ENCODE measurements at regions not wholly inside any gene's neighbourhood (a gene's known extent, or its start where the extent isn't known, plus 50 kb on each side); places are given as distances from the start of the nearest gene placed in this dataset.
A peak's percentile ranks its signal among the peaks of the same experiment; 100 is the strongest.
"Not testable (repeated sequence)": the region's sequence is repeated elsewhere in the genome, so short reads cannot be mapped to it uniquely, and the experiment has no call there.

DNA sequence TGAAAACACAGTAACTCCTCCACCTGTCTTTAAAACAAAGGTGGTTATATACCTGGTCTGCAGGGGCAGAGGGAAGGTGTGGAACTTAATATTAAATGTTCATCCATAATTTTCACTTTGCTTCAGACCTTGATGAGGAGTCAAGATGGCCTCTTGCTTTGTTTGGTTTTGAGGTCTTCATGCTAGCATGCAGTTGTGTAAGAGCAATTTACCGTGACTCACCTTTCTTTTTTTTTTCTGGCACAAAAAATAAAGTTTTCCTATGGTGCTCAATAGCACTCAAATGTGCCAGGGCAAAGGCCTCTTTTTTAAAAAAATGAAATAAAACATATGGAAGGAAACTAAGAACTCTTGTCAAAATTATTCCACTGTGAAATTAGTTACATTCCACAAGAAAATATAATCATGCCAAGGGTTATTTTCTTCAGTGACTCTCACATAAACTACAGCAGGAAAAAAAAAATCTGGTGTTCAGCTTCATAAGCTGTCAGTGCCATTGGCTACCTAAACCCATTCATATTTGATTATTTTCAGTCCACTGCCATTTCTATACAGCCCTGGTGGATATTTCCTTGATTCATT lies 128.2 kb downstream of the SLC7A11 start:
- Histone ChIP-seq H3K27me3 (replicated peaks) (no peaks in the 10 kb centered on the region), H3K4me3 (ENCODE audit: low read depth, low read length) (no peak overlapping the region), H3K36me3 (replicated peaks) (no peaks in the 10 kb centered on the region), H3K27ac (no peak overlapping the region)
- TF ChIP-seq, protein P1, sequence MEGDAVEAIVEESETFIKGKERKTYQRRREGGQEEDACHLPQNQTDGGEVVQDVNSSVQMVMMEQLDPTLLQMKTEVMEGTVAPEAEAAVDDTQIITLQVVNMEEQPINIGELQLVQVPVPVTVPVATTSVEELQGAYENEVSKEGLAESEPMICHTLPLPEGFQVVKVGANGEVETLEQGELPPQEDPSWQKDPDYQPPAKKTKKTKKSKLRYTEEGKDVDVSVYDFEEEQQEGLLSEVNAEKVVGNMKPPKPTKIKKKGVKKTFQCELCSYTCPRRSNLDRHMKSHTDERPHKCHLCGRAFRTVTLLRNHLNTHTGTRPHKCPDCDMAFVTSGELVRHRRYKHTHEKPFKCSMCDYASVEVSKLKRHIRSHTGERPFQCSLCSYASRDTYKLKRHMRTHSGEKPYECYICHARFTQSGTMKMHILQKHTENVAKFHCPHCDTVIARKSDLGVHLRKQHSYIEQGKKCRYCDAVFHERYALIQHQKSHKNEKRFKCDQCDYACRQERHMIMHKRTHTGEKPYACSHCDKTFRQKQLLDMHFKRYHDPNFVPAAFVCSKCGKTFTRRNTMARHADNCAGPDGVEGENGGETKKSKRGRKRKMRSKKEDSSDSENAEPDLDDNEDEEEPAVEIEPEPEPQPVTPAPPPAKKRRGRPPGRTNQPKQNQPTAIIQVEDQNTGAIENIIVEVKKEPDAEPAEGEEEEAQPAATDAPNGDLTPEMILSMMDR (IDR thresholded peaks at IDR 0.05; ENCODE audit: low read depth, low read length, missing control alignments) = no peak
- in situ Hi-C loops (cut with HindIII; ENCODE audit: low pct_ligation_motif_present, low sequenced_read_pairs) = no loop called here
- DNase-seq = no peak

GRCh38 chr4:138112890-138113289 lies 129.3 kb downstream of the SLC7A11 start:
- H3K27ac ChIP-seq; H3K36me3 ChIP-seq (replicated peaks); in situ Hi-C loops (cut with HindIII; ENCODE audit: low pct_ligation_motif_present, low sequenced_read_pairs); DNase-seq; H3K4me3 ChIP-seq (ENCODE audit: low read depth, low read length); H3K27me3 ChIP-seq (replicated peaks): not testable (repeated sequence)

GRCh38 chr4:138112389-138112788 lies 129.8 kb downstream of the SLC7A11 start:
- Histone ChIP-seq H3K4me3 (ENCODE audit: low read depth, low read length) (no peak overlapping the region), H3K27me3 (replicated peaks) (no peaks in the 10 kb centered on the region), H3K36me3 (replicated peaks) (no peaks in the 10 kb centered on the region), H3K27ac (no peak overlapping the region)
- no peak for DNase-seq
- TF ChIP-seq, protein P1 (IDR thresholded peaks at IDR 0.05; ENCODE audit: low read depth, low read length, missing control alignments) = no peak
- in situ Hi-C loops (cut with HindIII; ENCODE audit: low pct_ligation_motif_present, low sequenced_read_pairs) = no loop called here

DNA sequence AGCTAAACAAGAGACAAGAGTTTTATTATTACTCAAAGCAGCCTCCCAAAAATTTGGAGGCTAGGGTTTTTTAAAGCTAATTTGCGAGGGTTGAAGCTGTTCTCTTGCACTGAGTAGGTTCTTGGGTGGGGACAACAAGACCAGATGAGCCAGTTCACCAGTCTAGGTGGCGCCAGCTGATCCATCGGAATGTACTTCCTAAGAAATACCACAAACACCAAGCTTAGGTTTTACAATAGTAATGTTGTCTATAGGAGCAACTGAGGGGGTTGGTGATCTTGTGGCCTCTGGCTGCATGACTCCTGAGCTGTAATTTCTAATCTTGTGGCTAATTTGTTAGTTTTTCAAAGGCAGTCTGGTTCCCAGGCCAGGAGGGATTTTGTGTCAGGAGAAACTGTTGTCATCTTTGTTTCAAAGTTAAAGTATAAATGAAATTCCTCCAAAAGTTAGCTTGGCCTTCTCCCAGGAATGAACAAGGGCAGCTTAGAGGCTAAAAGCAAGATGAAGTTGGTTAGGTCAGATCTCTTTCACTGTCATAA lies 130.6 kb downstream of the SLC7A11 start:
- TF ChIP-seq, protein P1 (IDR thresholded peaks at IDR 0.05; ENCODE audit: low read depth, low read length, missing control alignments) = no peak
- Histone ChIP-seq H3K27me3 (replicated peaks) (no peaks in the 10 kb centered on the region), H3K36me3 (replicated peaks) (no peaks in the 10 kb centered on the region), H3K27ac (peak overlapping the region; percentile 37), H3K4me3 (ENCODE audit: low read depth, low read length) (no peak overlapping the region)
- in situ Hi-C loops (cut with HindIII; ENCODE audit: low pct_ligation_motif_present, low sequenced_read_pairs) = no loop called here
- peak; percentile 34 for DNase-seq

DNA sequence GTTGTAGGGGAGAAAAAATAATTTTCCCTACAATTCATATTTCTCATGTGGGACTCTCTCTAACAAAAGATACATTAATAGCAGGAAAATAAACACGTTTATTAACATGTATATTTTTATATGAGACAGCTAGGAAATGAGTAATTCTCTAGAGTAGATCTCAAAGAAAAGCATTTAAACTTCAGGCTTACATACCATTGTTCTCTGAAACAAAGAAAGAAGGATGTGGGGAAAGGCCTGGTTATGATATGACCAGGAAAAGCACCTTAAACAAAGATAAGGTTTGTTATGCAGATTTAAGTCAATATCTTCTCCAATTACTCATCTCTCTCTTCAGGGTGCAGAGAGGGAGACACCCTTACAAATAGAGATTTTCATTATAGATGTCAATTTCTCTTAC lies 131.3 kb downstream of the SLC7A11 start:
- no peaks in the 10 kb centered on the region for H3K36me3 ChIP-seq (replicated peaks)
- TF ChIP-seq, protein P1 (IDR thresholded peaks at IDR 0.05; ENCODE audit: low read depth, low read length, missing control alignments) = no peak
- no peaks in the 10 kb centered on the region for H3K27me3 ChIP-seq (replicated peaks)
- H3K4me3 ChIP-seq (ENCODE audit: low read depth, low read length) = no peak overlapping the region
- in situ Hi-C loops (cut with HindIII; ENCODE audit: low pct_ligation_motif_present, low sequenced_read_pairs) = no loop called here
- H3K27ac ChIP-seq = peak overlapping the region; percentile 37
- DNase-seq = no peak

- H3K4me3 ChIP-seq (ENCODE audit: low read depth, low read length) = no peak overlapping the region
- H3K27ac ChIP-seq = no peak overlapping the region
- DNase-seq = no peak
- no peaks in the 10 kb centered on the region for H3K36me3 ChIP-seq (replicated peaks)
- no peaks in the 10 kb centered on the region for H3K27me3 ChIP-seq (replicated peaks)
- TF ChIP-seq, protein P1 (IDR thresholded peaks at IDR 0.05; ENCODE audit: low read depth, low read length, missing control alignments) = no peak
- in situ Hi-C loops (cut with HindIII; ENCODE audit: low pct_ligation_motif_present, low sequenced_read_pairs) = no loop called here
Observed at GRCh38 chr4:138107023-138107422, 135.1 kb downstream of the SLC7A11 start.
